NOMO-1 (cell line): ENCODE measurements at regions not wholly inside any gene's neighbourhood (a gene's known extent, or its start where the extent isn't known, plus 50 kb on each side); places are given as distances from the start of the nearest gene placed in this dataset.

ENCODE experiments used
- DNase-seq, 2 experiments: peaks; one replicate each; lab custom pipeline; 2025; ENCODE audit not compliant: unreplicated experiment in 2 of 2; lab: John Stamatoyannopoulos, UW

DNA sequence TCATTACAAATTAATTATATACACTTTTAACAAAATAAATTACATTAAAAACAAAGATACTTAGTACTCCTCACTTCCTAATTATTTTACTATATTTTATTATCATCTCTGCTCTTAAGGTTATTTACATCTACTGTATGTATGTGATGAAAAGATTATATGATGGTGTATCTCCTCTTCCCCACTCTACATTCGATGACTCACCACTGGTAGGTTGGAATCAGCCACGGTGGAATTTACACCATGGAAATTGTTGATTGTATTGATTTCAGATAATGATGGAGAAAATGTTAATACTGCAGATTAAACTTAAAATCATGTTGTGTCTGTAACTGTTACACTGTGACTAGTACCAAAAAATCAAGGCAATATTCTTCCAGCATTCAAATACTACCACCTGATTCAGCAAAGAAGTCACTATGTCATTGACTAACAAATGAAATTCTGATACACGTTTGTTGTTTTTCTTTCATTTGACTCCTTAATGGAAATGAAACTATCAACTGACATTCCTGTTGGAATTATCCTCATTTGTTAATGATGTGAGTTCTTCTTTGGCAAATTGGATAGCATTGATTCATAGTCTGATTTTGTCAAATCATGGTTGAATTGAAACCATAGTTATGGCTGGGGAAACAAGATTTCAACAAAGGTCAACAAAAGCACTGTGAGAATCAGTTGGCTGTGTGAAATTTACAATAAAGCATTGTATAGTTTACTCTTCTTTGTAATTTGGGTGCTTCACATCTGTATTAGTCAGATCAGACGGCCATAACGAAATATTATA, 69.0 kb upstream of the NLK start:
- DNase-seq, result no peak

DNA sequence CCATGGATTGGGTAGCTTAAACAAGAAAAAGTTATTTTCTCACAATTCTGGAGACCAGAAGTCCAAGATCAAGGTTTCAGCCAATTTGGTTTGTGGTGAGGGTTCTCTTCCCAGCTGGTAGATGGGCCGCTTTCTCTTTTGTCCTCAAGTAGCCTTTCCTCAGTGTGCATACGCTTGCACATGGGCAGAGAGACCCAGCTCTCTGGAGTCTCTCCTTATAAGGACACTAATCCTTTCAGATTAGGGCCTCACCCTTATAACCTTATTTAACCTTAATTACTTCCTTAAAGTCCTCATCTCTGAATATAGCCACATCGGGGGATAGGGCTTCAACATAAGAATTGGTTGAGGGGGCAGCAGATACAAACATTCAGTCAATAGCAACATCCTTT, 68.4 kb upstream of the NLK start:
- no peak for DNase-seq

DNA sequence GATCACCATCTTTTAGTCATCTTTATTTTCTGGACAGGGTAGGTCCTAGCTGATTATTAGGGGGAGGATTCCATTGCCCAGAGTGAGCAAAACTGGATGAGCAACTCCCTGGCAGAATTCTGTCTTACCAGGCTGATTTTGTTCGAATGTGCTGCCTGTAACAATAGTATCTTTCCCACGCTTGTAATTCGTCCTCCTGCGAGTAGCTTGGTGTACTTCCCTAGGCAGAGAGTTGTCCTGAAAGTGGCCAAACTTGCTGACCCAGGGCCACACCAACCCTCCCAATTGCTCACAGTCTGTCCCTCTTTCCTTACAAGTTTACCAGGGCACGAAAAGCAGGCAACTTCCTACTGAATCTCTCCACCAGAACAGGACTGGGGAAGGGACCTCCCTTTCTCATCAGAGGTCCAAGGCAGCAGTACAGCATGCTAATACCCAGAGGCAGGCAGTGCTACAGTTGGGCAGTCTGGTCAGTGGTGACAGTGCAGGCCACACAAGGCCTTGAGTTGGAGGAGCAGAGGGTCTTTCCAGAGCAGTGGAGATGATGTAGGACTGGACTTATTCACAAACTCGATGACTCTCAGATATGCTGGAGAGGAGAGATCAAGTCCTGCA, 67.8 kb upstream of the NLK start:
- no peak for DNase-seq

DNA sequence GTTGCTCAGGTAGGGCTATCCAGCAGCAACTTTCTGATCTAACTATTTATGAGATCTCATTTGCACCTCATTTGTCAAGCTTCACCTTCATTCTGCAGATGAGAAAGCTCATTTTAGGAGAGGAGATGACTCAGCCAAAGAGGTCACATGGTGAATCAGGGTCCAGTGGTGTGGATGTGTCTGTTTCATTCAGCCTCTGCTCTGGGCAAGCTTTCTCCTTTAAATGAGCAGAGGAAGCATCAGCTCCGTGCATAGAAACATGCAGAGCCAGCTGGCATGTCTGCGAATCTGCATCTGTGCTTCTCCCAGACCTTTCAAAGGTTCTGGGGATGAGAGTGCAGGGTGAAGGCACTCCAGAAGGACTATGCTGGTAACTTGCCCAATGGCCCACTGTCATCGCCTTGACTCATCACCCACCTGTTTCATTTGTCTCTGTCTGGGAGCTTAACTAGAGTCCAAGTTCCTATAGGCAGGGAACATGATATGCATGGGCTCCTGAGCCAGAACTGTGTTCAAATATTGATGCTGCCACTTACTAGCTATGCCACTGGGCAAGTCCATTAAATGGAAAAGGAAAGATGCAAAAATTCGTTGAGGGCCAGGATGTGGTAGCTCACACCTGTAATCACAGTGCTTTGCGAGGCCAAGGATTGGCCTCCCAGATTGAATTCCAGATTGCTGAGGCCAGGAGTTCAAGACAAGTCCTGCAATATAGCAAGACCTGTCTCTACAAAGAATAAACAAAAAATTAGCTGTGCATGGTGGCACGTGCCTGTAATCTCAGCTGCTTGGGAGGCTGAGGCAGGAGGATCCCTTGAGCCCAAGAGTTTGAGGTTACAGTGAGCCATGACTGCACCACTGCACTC, 67.1 kb upstream of the NLK start:
- DNase-seq, result no peak

DNA sequence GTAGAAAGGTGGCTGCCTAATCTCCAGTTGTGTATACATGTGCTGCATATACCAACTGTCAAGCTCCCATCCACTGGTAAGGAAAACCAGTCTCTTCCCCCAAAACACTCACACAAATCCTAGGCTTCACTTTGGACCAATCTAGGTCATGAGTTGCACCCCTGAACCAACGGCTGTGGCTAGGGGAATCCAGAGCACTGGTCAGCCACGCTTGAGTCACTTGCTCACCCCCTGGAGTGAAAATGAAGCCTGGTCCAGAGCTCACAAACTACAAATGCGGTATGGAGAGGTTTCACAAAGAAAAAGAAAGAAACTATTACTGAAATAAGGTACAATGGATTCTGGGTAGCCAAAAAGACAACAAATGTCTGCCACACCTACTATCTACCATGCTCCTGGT, 66.1 kb upstream of the NLK start:
- DNase-seq, result no peak

DNA sequence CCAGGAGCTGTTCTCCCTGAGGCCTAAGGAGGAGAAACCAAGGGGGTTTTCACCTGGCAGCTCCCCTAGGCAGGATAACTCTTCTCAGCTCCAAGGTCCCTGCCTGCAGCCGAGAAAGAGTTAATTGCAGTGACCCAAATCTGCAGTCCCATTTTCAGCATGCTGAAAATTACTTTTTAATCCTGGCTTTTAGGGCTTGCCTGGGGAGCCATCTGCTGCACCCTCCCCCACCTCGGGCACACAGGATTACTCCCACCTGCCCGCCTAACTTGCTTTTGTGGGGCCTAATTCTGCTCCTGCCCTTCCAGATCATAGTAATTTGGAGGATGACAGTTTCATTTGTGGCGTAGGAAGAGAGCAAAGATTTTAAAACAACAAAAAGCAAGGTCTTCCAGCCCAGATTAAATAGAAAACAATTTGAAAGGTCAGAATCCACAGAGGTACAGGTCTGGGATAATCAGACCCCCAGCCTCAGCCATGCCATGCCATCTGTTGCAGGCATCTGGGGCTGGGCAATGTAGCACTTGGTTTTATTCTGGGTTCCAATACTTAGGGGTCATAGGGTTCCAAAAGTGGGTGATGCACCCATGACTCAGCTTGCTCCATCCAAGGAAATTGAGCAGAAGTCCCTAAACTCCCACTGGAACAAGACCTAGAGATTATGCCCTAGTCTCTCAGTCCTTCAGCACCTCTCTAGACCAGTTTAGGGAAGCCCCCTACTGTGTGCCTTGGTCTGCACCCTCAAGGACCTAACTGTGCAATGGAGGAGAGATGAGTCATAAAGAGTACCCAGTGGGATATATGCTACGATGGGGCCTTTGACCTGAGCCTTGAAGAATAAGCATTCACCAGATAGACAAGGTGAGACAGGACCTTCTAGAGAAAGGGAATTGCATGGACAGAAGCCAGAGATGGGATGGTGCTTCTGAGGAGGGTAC, 64.5 kb upstream of the NLK start:
- no peak for DNase-seq

DNA sequence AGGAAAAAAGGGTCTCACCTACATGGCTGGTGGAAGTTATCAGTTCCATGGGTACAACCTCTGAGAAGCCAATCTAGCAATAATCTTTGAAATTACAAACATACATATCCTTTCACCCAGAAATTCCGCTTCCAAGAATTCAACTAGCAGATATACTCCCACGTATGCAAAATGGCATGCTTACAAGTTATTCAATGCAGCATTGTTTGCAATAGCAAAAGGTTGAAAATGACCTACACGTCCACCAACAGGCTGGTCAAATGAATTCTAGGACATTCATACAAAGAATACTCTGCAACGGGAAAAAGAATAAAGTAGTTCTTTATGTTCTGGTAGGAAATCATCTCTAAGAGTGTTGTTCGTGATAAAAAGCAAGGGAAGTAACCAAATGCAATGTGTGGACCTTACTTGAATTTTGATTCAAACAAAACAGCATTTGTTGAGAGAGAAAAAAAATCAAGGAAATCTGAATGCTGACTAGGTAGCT, 63.7 kb upstream of the NLK start:
- no peak for DNase-seq

DNA sequence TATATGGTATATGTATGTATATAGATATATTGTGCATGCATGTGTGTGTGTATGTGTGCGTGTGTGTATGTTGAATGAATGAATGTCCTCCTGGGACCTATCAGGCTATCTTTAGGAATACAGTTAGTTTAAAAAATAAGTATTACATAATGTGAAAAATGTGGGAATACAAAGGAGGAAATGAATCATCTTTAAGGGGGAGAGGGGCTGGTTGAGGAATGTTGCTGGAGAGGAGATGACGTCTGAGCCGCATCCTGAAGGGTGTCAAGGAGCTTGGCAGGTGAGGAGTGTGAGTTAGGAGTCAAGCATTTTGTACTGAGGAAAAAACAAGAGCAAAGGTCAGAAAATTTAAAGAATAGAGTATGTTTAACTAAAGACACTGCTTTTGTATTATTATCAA, 62.4 kb upstream of the NLK start:
- no peak for DNase-seq

DNA sequence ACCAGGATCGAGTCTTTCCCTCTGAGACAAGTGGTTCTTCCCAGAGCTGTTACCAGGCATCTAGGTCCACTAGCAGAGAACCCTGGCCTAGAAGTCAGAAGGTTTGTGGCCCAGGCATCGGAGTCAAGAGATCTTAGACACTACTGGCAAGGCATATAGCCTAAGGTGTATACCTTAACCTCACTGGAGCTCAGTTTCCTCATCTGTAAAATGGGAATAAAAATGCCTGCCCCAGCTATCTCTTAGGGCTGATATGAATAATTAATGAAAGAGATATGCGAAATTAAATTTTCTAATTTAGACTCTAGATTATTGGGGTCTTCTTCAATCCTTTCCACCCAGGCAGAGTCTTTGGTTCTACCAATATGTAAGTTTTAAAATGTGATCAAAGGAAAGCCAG, 60.5 kb upstream of the NLK start:
- no peak for DNase-seq

DNA sequence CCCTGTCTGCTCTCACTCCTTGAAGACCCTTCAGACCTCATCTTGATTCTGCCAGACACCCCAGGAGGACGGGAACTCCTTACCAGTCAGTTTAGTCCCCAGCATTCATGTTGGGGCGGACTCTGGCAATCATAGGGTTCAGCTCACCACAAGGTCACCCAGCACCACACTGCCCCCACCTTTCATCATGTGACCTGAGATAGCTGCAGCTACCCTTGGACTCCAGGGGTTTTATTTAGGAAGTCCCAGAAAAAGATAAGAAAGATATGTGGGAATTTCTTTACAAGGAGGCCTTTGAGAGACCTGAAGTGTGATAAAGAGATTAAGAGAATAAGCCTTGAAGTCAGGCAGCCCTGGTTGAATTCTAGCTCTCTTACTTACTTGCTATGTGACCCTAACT, 59.8 kb upstream of the NLK start:
- no peak for DNase-seq

DNA sequence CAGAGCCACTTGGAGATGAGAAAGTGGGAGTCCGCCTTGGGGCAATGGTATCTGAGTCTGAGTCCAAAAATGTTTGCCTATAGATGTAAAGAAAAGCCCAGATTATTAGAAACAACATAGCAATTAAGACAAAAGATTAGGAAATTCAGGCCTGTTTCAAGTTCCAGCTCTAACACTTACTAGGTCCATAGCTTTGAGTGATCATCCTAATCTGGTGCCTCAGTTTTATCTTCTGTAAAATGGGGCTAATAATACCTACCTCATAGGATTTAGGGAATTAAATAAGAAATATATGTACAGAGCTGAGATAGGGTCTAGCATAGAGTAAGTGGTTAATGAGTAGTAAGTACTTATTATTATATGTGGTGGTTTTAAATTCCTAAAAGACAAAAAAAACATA, 58.6 kb upstream of the NLK start:
- DNase-seq, result no peak

DNA sequence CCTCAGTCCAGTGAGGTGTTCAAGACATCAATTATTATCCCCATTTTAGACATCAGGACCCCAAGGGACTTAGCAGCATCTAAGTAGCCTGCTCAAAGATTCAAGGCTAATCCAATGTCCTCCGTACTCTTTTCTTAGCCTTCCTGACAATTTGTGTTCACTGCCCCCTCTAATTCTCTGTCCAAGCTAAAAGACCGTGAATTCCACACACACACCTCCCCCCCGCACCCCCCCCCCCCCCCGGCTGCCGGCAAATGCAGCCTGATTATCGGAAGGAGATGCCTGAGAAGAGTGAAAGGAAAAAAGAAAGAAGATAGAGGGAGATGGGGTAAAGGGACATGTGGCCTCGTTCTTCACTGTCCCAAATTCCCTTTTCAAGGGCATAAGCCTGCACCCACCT, 58.1 kb upstream of the NLK start:
- no peak for DNase-seq

DNA sequence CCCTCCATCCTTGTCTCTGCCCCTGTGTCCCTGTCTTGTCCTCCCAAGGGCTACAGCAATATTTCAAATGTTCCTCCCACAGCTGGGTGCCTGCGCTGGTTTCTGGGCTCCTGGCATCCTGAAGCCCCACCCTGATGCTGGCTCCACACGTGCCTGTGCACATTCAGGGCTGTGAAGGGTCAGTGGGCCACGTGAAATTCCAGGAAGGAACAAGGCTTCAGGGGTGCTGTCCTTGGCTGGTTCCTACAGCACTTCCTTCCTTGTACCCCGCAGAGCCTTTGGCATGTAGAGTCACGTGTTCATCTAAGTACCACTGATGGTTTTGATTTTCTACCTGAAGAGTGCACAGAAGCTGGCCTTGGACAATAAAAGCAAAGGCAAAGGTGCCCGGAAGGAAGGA, 57.7 kb upstream of the NLK start:
- DNase-seq, result no peak

DNA sequence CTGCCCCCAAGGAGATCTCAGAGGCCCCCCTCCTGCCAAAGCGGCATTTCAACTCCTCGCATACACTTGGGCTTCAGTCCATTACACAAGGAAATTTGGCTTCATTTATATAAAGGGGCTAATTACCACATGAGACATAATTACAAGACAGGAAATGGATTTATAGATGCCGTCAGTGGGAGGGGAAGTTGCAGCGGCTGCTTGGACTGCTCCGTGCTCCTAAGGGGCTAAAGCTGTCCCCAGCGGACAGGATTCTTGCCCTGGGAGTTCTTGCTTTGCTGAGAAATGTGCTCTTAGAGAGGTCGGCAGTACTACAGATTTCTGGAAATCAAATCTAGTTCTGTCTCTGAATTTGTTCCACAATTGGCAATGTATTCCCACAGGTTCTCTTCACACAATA, 57.2 kb upstream of the NLK start:
- DNase-seq, result peak; percentile 61 to 81

DNA sequence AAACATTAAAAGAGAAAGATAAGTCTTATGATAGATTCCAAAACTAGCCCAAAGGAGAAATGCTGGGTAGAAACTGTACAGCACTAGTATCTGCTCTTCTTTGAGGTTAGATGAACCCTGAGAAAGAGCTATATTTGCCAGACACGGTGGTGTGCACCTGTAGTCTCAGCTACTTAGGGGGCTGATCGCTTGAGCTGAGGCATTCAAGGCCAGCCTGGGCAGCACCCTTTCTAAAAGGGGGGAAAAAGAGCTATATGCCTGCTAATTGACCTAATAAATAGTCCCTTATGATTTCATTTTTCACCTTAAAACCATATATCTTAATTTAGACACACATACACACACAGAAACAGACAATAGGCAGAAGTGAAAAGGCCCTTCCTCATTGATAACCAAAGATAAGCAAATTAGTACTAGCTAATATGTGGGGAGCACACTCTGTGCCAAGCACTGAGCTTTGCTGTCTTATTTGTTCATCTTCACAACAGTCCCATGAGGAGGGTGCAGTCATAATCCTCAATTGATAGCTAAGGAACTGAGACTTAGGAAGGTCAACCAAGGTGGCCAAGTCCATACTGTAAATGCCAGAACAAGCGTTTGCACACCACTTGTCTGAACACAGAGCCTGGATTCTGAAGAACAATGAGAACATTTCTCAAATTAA, 56.6 kb upstream of the NLK start:
- DNase-seq, result no peak

DNA sequence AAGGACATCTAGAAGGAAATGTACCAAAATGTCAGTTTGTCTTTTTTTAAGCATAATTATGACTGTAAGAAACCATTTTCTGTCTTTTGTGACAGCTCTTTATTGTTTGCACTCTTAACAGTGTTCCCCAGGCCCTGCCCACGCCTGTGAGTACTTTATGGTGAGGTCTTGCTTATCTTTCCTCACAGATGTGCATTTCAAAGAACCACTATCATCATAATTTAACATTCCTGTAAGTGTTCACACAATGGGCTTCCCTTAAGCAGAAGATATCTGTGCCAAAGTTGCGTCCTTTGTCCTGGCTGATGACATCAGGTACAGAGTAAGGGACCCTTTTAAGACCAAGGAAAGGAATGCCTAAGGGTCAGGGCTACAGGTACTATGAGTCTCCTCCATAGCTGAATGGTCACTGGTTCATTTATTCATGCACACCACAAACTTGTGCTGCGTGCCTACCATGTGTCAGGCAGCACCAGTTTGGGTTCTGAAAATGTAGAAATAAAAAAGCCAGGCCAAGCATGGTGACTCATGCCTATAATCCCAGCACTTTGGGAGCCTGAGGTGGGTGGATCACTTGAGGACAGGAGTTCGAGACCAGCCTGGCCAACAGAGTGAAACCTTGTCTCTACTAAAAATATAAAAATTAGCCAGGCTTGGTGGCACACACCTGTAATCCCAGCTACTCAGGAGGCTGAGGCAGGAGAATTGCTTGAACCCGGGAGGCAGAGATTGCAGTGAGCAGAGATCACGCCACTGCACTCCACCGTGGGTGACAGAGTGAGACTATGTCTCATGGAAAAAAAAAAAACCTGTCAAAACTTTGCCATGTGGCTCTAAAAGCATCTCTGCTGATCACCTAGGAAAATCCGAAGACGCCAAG, 55.4 kb upstream of the NLK start:
- no peak for DNase-seq

DNA sequence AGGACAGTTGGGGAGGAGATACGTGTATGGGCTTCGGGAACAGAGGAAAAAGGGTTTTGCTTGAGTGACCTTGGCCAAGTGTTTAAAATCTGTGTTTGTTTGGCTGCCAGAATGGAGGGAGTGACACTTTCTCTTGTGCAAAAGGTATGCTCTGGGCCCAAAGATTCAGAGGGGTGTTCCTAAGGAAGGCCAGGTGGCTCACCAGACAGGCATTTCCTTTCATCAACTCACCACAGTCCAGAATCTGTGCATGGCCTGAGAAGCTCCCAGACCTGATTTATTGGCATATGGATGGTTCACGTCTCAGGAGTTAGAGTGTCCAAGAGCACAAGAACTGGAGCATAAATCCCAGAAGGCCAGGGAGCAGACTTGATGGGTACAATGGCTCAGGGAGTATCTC, 53.4 kb upstream of the NLK start:
- no peak for DNase-seq

DNA sequence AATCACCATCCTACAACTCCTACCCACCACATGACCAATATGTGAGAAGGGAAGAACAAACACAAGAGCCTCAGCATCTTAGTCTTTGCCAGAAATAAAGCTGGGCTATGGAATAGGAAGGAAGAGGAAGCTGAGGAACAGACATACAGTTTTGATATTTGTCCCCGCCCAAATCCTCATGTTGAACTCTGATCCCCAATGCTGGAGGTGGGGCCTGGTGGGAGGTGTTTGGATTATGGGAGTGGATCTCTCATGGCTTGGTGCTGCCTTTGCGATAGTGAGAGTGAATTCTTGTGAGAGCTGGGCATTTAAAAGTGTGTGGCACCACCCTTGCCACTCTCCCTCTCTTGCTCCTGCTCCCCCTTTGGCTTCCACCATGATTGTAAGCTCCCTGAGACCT, 52.4 kb upstream of the NLK start:
- no peak for DNase-seq

DNA sequence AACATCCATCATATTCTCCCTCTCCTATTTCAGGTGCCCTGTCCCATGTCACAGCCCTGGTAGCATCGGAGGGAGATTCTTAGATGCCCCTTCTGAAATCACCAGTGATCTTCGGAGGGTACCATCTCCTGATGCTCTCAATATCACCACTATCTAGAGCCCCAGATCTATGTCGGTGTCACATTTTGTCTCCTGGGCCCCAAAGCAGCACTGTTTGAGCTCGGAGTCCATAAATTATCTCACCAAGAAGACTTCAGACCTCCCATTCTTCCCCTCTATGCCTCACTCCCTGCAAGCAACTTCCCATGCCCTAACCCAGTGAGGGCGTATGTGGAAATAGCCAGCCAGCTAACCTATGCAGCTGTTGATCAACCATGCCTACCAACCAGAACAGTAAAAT, 51.5 kb upstream of the NLK start:
- no peak for DNase-seq
